Stomach (tissue), 8 donors: ENCODE measurements at regions not wholly inside any gene's neighbourhood (a gene's known extent, or its start where the extent isn't known, plus 50 kb on each side); places are given as distances from the start of the nearest gene placed in this dataset.
A peak's percentile ranks its signal among the peaks of the same experiment; 100 is the strongest.

Experiments used
- DNase-seq, 2 donors: peaks; one replicate each; pipeline versions ENCODE4 v3.0.0 to v3.0.0-alpha.2; 2013 to 2019
- H3K27ac ChIP-seq, 5 donors: fragments of 200-600 bp in 4 of 5; sonication (generic) in 4 of 5; one replicate each; pipeline ENCODE4 v1.5.1; 2013 to 2019; ENCODE audit warnings: mild to moderate bottlenecking in 1 of 5, moderate library complexity in 1 of 5
- H3K27me3 ChIP-seq, 3 donors: fragments of 200-600 bp; sonication (generic); one replicate each; pipeline ENCODE4 v1.5.1; 2017 to 2019; ENCODE audit warnings: mixed run types in 1 of 3
- H3K36me3 ChIP-seq, 4 donors: fragments of 200-600 bp; sonication (generic); 1 replicate in 3 of 4; 2 replicates in 1 of 4; pipeline ENCODE4 v1.5.1; 2016 to 2019
- H3K4me1 ChIP-seq, 4 donors: fragments of 200-600 bp; sonication (generic); one replicate each; pipeline ENCODE4 v1.5.1; 2016 to 2019
- H3K4me3 ChIP-seq, 4 donors: fragments of 200-600 bp; sonication (generic) in 3 of 4; one replicate each; pipeline ENCODE4 v1.5.1; 2016 to 2019; ENCODE audit warnings: mild to moderate bottlenecking in 1 of 4
- H3K9me3 ChIP-seq, 4 donors: fragments of 200-600 bp; sonication (generic); one replicate each; pipeline ENCODE4 v1.5.1; 2016 to 2019
- CTCF ChIP-seq, 7 experiments: fragments of 450-650 bp in 4 of 7; fragments of 200-600 bp in 3 of 7; sonication (generic) in 3 of 7; IDR thresholded peaks; one replicate each; pipeline ENCODE4 v1.5.1; 2016 to 2019; ENCODE audit warnings: antibody characterized with exemption in 7 of 7, control low read depth in 2 of 7, mild to moderate bottlenecking in 1 of 7
- EP300 ChIP-seq: sonication (generic); formaldehyde crosslinking; IDR thresholded peaks from one replicate; pipeline ENCODE4 v1.6.1; 2017; ENCODE audit warnings: antibody characterized with exemption
- POLR2A ChIP-seq, 4 donors: fragments of 450-650 bp; IDR thresholded peaks; one replicate each; pipeline ENCODE4 v1.6.1; 2016; ENCODE audit warnings: antibody characterized with exemption in 4 of 4, control low read depth in 2 of 4, mild to moderate bottlenecking in 1 of 4, moderate library complexity in 1 of 4
- POLR2AphosphoS5 ChIP-seq, 3 donors: sonication (generic); formaldehyde crosslinking; IDR thresholded peaks; one replicate each; pipeline ENCODE4 v1.6.1; 2016; ENCODE audit warnings: antibody characterized with exemption in 3 of 3
- WGBS, 5 donors: extraction: QIAGEN DNeasy Blood & Tissue Kit in 3 of 5; methylation state at CpG; one replicate each; pipeline versions ENCODE4 v1.1.5 to v1.1.7; 2013 to 2018; 5-methylcytosine and 5-hydroxymethylcytosine counted together
- intact Hi-C: fragments of 100-400 bp; cut with DNase I; formaldehyde crosslinking; loops from one replicate; pipeline ENCODE4 v1.15.1; 2023; ENCODE audit warnings: low total_unique reads
- donor health status: healthy with polysubstance abuse.
- donor health status: Bipolar disorder and iron deficiency.
- donor health status: healthy.

GRCh38 chr14:27485193-27485592, 887.4 kb upstream of the NOVA1 start:
- no peak for TF ChIP-seq CTCF (IDR thresholded peaks at IDR 0.05)
- TF ChIP-seq POLR2AphosphoS5 (IDR thresholded peaks at IDR 0.05), result no peak
- TF ChIP-seq POLR2A (IDR thresholded peaks at IDR 0.05), result no peak
- intact Hi-C loops, result no loop called here
- H3K9me3 ChIP-seq, result peaks cover 0 to 4% (median 0%) of the 10 kb centered on the region in 4 donors
- no peak for DNase-seq
- H3K27me3 ChIP-seq, result no peaks in the 10 kb centered on the region
- no peaks in the 10 kb centered on the region for H3K4me1 ChIP-seq
- no peaks in the 10 kb centered on the region for H3K36me3 ChIP-seq
- no peak overlapping the region for H3K4me3 ChIP-seq
- H3K27ac ChIP-seq, result no peak overlapping the region

GRCh38 chr14:27506272-27506671, 908.4 kb upstream of the NOVA1 start:
- H3K27ac ChIP-seq, result no peak overlapping the region
- TF ChIP-seq EP300 (no peak), POLR2A (IDR thresholded peaks at IDR 0.05) (no peak), CTCF (IDR thresholded peaks at IDR 0.05) (no peak), POLR2AphosphoS5 (IDR thresholded peaks at IDR 0.05) (no peak)

GRCh38 chr14:27528328-27528727, 930.5 kb upstream of the NOVA1 start:
- intact Hi-C loops, result no loop called here
- DNase-seq, result peak in 1 of 2 donors; percentile 44
- Histone ChIP-seq H3K4me1 (no peaks in the 10 kb centered on the region), H3K4me3 (no peak overlapping the region), H3K27me3 (no peaks in the 10 kb centered on the region), H3K9me3 (peaks cover 0 to 4% (median 0%) of the 10 kb centered on the region in 4 donors), H3K36me3 (no peaks in the 10 kb centered on the region), H3K27ac (no peak overlapping the region)
- 5 to 17% (median 11%) methylated on average over 1 of the region's 1 CpG for WGBS, 5 donors
- TF ChIP-seq CTCF (IDR thresholded peaks at IDR 0.05), result no peak
- TF ChIP-seq POLR2A (IDR thresholded peaks at IDR 0.05), result no peak
- TF ChIP-seq POLR2AphosphoS5 (IDR thresholded peaks at IDR 0.05), result no peak
- no peak for TF ChIP-seq EP300

More at GRCh38 chr14:27506272-27506671, 908.4 kb upstream of the NOVA1 start:
- H3K4me1 ChIP-seq, result no peaks in the 10 kb centered on the region
- no peak for DNase-seq
- H3K27me3 ChIP-seq, result no peaks in the 10 kb centered on the region
- peaks cover 0 to 38% (median 23%) of the 10 kb centered on the region in 4 donors for H3K9me3 ChIP-seq
- no peaks in the 10 kb centered on the region for H3K36me3 ChIP-seq
- H3K4me3 ChIP-seq, result no peak overlapping the region
- WGBS, 5 donors, result 50 to 65% (median 65%) methylated on average over 1 of the region's 1 CpG
- intact Hi-C loops, result no loop called here

- no peak for DNase-seq
- Histone ChIP-seq H3K27me3 (no peaks in the 10 kb centered on the region), H3K36me3 (no peaks in the 10 kb centered on the region), H3K4me3 (no peak overlapping the region), H3K27ac (no peak overlapping the region), H3K4me1 (no peaks in the 10 kb centered on the region), H3K9me3 (peaks cover 0 to 13% (median 6%) of the 10 kb centered on the region in 4 donors)
- intact Hi-C loops, result no loop called here
- WGBS, 5 donors, result 58 to 70% (median 62%) methylated on average over 3 of the region's 3 CpGs
- TF ChIP-seq POLR2AphosphoS5 (IDR thresholded peaks at IDR 0.05) (no peak), CTCF (IDR thresholded peaks at IDR 0.05) (no peak), EP300 (no peak), POLR2A (IDR thresholded peaks at IDR 0.05) (no peak)
Observed at GRCh38 chr14:27536748-27537147, 938.9 kb upstream of the NOVA1 start.
